Astrocyte (in vitro differentiated cells and primary cell): ENCODE measurements at regions not wholly inside any gene's neighbourhood (a gene's known extent, or its start where the extent isn't known, plus 50 kb on each side); places are given as distances from the start of the nearest gene placed in this dataset.

ENCODE experiments used
- DNase-seq: peaks from one replicate; pipeline ENCODE4 v3.0.0-alpha.2; 2010; ENCODE audit warnings: low read depth
- FAIRE-seq: peaks from 2 replicates; lab custom pipeline; 2011; peaks lifted over from hg19 to GRCh38; lab: Jason Lieb, UNC
- H2AFZ ChIP-seq: 2 replicates; pipeline ENCODE4 v1.6.0; 2012; ENCODE audit warnings: low read depth, low read length, inconsistent platforms
- H3K27ac ChIP-seq: 2 replicates; pipeline ENCODE4 v1.5.1; 2011; ENCODE audit warnings: low read depth, low read length, inconsistent platforms
- H3K27me3 ChIP-seq: 2 replicates; pipeline ENCODE4 v1.6.0; 2011; ENCODE audit warnings: low read length, inconsistent platforms; ENCODE audit not compliant: insufficient read depth
- H3K36me3 ChIP-seq: 2 replicates; pipeline ENCODE4 v1.5.1; 2011; ENCODE audit warnings: low read length, inconsistent platforms; ENCODE audit not compliant: insufficient read depth
- H3K4me1 ChIP-seq: 2 replicates; pipeline ENCODE4 v1.5.1; 2011; ENCODE audit warnings: low read length, inconsistent platforms; ENCODE audit not compliant: insufficient read depth
- H3K4me2 ChIP-seq: 2 replicates; pipeline ENCODE4 v1.6.0; 2012; ENCODE audit warnings: low read length, inconsistent platforms
- H3K4me3 ChIP-seq: 2 replicates; pipeline ENCODE4 v1.5.1; 2011; ENCODE audit warnings: low read depth, mild to moderate bottlenecking, low read length, inconsistent platforms; ENCODE audit not compliant: insufficient read depth
- H3K79me2 ChIP-seq: 2 replicates; pipeline ENCODE4 v1.6.0; 2012; ENCODE audit warnings: mild to moderate bottlenecking, low read length, inconsistent platforms; ENCODE audit not compliant: insufficient read depth
- H3K9ac ChIP-seq: 2 replicates; pipeline ENCODE4 v1.6.0; 2012; ENCODE audit warnings: mild to moderate bottlenecking, low read length, inconsistent platforms
- H3K9me3 ChIP-seq: 2 replicates; pipeline ENCODE4 v1.5.1; 2012; ENCODE audit warnings: low read depth, mild to moderate bottlenecking, low read length, inconsistent platforms; ENCODE audit not compliant: insufficient read depth
- H4K20me1 ChIP-seq: 2 replicates; pipeline ENCODE4 v1.6.0; 2012; ENCODE audit warnings: low read length, inconsistent platforms; ENCODE audit not compliant: insufficient read depth
- H3K27ac Mint-ChIP-seq: one replicate; pipeline ENCODE4 v1.8.0; 2021; ENCODE audit warnings: mild to moderate bottlenecking, mixed read lengths; ENCODE audit not compliant: unreplicated experiment
- H3K27me3 Mint-ChIP-seq: one replicate; pipeline ENCODE4 v1.8.0; 2021; ENCODE audit warnings: low read depth, mixed read lengths; ENCODE audit not compliant: unreplicated experiment
- H3K36me3 Mint-ChIP-seq: one replicate; pipeline ENCODE4 v1.8.0; 2021; ENCODE audit warnings: low read depth, mixed read lengths; ENCODE audit not compliant: unreplicated experiment
- H3K4me1 Mint-ChIP-seq: one replicate; pipeline ENCODE4 v1.8.0; 2021; ENCODE audit warnings: low read depth, mixed read lengths; ENCODE audit not compliant: unreplicated experiment
- H3K4me3 Mint-ChIP-seq: one replicate; pipeline ENCODE4 v1.8.0; 2021; ENCODE audit warnings: mild to moderate bottlenecking, moderate library complexity, mixed read lengths; ENCODE audit not compliant: unreplicated experiment
- H3K9me3 Mint-ChIP-seq: one replicate; pipeline ENCODE4 v1.8.0; 2021; ENCODE audit warnings: mild to moderate bottlenecking, mixed read lengths; ENCODE audit not compliant: unreplicated experiment
- CTCF ChIP-seq: IDR thresholded peaks from 2 replicates; pipeline ENCODE4 v1.5.1; 2011; ENCODE audit warnings: low read depth, mild to moderate bottlenecking, inconsistent platforms, low read length, moderate library complexity; ENCODE audit not compliant: insufficient read depth
- EZH2 ChIP-seq: IDR thresholded peaks from 2 replicates; pipeline ENCODE4 v1.6.1; 2012; ENCODE audit warnings: mild to moderate bottlenecking, low read length, inconsistent platforms; ENCODE audit not compliant: insufficient read depth

GRCh38 chr12:46499226-46499625 is 126.7 kb upstream of the SLC38A2 start:
- DNase-seq = peak; percentile 18
- no peaks in the 10 kb centered on the region for H3K27me3 Mint-ChIP-seq

GRCh38 chr12:46497739-46498138 is 125.2 kb upstream of the SLC38A2 start:
- Histone ChIP-seq H4K20me1 (no peaks in the 10 kb centered on the region), H3K4me1 (peaks cover 21% of the 10 kb centered on the region), H2AFZ (no peak overlapping the region), H3K79me2 (no peaks in the 10 kb centered on the region), H3K27ac (no peak overlapping the region), H3K4me3 (no peak overlapping the region), H3K36me3 (no peaks in the 10 kb centered on the region), H3K27me3 (no peaks in the 10 kb centered on the region), H3K9ac (no peak overlapping the region), H3K4me2 (no peak overlapping the region), H3K9me3 (no peaks in the 10 kb centered on the region)
- H3K27me3 Mint-ChIP-seq = no peaks in the 10 kb centered on the region
- H3K36me3 Mint-ChIP-seq = no peaks in the 10 kb centered on the region
- DNase-seq = no peak
- TF ChIP-seq CTCF (no peak), EZH2 (no peak)
- H3K4me1 Mint-ChIP-seq = peaks cover 18% of the 10 kb centered on the region
- no peak overlapping the region for H3K4me3 Mint-ChIP-seq
- H3K9me3 Mint-ChIP-seq = peaks cover 4% of the 10 kb centered on the region
- FAIRE-seq = no peak
- H3K27ac Mint-ChIP-seq = no peak overlapping the region

More at GRCh38 chr12:46499226-46499625, 126.7 kb upstream of the SLC38A2 start:
- no peak overlapping the region for H3K4me3 ChIP-seq
- TF ChIP-seq CTCF (no peak), EZH2 (no peak)
- H3K36me3 ChIP-seq = no peaks in the 10 kb centered on the region
- H3K4me2 ChIP-seq = no peak overlapping the region
- no peaks in the 10 kb centered on the region for H4K20me1 ChIP-seq
- peaks cover 7% of the 10 kb centered on the region for H3K4me1 ChIP-seq
- H3K9me3 Mint-ChIP-seq = peaks cover 4% of the 10 kb centered on the region
- H3K27me3 ChIP-seq = no peaks in the 10 kb centered on the region
- no peak overlapping the region for H3K27ac Mint-ChIP-seq
- H3K36me3 Mint-ChIP-seq = no peaks in the 10 kb centered on the region
- H3K9ac ChIP-seq = no peak overlapping the region
- H3K4me3 Mint-ChIP-seq = no peak overlapping the region
- H3K79me2 ChIP-seq = no peaks in the 10 kb centered on the region
- no peaks in the 10 kb centered on the region for H3K9me3 ChIP-seq
- H2AFZ ChIP-seq = no peak overlapping the region
- no peak overlapping the region for H3K27ac ChIP-seq
- FAIRE-seq = no peak
- peaks cover 5% of the 10 kb centered on the region for H3K4me1 Mint-ChIP-seq

- FAIRE-seq = peak; percentile 76
- no peak overlapping the region for H3K4me3 ChIP-seq
- Mint-ChIP-seq H3K9me3 (no peaks in the 10 kb centered on the region), H3K27me3 (no peaks in the 10 kb centered on the region), H3K27ac (peak overlapping the region; percentile 99), H3K4me1 (peaks cover 30% of the 10 kb centered on the region), H3K36me3 (no peaks in the 10 kb centered on the region), H3K4me3 (peak overlapping the region; percentile 80)
- H3K4me1 ChIP-seq = peaks cover 32% of the 10 kb centered on the region
- no peaks in the 10 kb centered on the region for H3K36me3 ChIP-seq
- peak overlapping the region; percentile 79 for H3K27ac ChIP-seq
- no peaks in the 10 kb centered on the region for H3K27me3 ChIP-seq
- no peaks in the 10 kb centered on the region for H3K9me3 ChIP-seq
- peak overlapping the region; percentile 40 for H3K4me2 ChIP-seq
- H2AFZ ChIP-seq = no peak overlapping the region
- no peak for TF ChIP-seq CTCF
- H4K20me1 ChIP-seq = no peaks in the 10 kb centered on the region
- DNase-seq = peak; percentile 89
- H3K9ac ChIP-seq = peak overlapping the region; percentile 23
- H3K79me2 ChIP-seq = no peaks in the 10 kb centered on the region
Observed at GRCh38 chr12:46494424-46494823, 121.9 kb upstream of the SLC38A2 start.
